NCI-H345 treated with DMSO at 0.1 percent for 48 hours (cell line): ENCODE measurements at regions not wholly inside any gene's neighbourhood (a gene's known extent, or its start where the extent isn't known, plus 50 kb on each side); places are given as distances from the start of the nearest gene placed in this dataset.

Experiments
- DNase-seq: peaks from one replicate; lab custom pipeline; 2025; ENCODE audit not compliant: unreplicated experiment; lab: John Stamatoyannopoulos, UW

DNA sequence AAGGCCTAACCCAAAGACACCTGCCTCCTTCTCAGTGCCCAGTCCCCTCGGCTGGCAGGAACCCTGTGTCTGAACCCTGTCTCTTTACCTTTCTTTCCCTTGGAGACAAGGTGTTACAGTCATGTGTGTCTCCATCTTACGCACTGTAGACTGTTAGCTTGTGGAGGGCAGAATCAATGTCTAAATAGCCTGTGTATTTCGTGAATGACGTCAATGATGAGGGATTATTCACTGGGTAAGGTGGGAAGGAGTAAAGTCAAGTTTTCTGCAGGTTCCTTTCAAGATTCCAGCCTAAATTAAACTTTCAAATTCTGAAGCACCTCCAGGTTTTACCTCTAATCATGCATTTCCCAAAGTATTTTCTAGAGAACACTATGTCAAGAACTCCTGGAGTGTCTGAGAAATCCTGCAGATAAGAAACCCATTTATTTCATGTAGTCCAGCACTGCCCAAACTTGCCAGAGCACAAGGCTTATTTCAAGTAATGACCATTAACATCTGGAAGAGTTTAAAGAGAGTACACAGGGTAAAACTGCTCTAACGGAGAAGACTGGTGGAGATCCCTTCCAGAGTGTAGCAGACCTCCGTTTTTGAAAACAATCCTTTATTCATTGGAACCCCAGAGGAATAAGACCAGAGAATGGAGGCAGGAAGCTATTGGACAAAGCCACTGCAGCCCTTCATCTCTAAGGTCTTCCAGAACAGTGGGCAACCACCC is 72.8 kb downstream of the KCNF1 start:
- DNase-seq = no peak

DNA sequence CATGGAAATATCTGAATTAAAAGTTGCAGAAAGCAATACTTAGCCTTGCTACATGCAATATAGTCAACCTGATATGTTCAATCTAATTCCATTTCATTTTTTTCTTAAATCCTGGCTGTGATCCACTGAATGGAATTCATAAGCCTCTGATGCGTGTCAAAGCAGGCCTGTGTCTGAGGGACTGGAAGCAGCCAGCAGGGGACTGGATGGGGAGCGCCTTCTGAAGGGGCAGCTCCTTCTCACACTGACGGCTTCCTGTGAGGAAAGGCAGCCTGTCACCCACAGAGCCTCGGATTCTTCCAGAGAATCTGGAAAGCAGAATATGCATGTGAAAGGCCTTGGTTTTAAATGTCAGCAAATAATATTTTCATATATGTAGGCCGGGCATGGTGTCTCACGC is 73.5 kb downstream of the KCNF1 start:
- no peak for DNase-seq

DNA sequence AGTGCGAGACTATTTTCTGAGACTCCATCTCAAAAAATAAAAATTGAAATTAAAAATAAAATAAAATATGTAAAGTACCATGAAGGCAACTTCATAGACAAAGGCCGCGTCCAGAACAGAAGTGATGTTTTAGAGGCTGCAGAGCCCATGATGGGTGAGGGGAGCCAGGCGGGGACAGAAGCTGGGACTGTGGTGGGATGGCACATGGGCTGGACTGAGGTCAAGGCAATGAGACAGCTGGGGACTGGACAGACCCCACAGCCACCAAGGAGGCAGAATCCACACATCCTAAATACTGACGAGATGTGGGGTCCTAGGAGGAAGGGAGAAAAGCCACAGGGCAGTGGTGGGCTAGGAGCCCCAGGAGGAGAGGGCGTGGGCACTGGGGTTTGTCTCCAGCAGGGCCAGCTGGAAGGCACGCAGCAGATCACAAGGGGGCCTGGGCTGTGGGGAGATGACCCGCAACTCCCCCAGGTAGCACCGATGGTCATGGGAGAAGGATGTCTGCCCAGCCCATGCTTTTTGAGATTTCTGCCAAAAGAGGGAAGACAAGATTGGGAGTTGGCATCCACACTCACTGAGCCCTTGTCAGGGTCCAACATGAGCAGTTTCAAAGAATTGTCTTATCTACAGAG is 74.3 kb downstream of the KCNF1 start:
- no peak for DNase-seq

GRCh38 chr2:10987439-10987838 is 75.7 kb downstream of the KCNF1 start:
- no peak for DNase-seq

- no peak for DNase-seq
Measured at GRCh38 chr2:10987861-10988260, 76.1 kb downstream of the KCNF1 start.

- DNase-seq = no peak
Measured at GRCh38 chr2:10989151-10989550, 77.4 kb downstream of the KCNF1 start.

GRCh38 chr2:10989782-10990181 is 78.0 kb downstream of the KCNF1 start:
- no peak for DNase-seq

- no peak for DNase-seq
Measured at GRCh38 chr2:10990561-10991111, 78.9 kb downstream of the KCNF1 start.

- no peak for DNase-seq
Measured at GRCh38 chr2:10992023-10992791, 80.5 kb downstream of the KCNF1 start.

DNA sequence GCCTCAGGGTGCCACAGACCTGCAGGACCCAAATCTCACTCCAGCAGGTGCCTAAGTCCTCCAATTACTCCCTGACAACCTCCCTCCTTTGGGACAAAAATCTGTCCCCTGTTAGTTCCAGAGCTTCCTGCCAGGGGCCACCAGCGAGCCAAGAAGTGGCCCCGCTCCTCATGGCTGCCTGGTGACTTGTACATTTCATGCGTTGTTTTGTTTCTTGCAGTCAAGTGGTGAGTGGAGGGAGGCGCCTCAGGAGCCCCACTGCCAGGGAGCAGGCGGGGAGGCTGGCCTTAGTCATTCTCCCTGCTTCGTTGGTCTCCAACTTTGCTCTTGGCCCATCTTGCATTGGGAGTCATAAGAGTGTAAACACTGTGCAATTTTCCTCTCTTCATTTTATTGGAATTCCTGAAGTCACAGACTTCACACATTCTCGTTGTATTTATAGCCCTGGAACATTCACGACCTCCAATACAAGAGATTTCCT is 81.3 kb downstream of the KCNF1 start:
- DNase-seq = no peak

DNA sequence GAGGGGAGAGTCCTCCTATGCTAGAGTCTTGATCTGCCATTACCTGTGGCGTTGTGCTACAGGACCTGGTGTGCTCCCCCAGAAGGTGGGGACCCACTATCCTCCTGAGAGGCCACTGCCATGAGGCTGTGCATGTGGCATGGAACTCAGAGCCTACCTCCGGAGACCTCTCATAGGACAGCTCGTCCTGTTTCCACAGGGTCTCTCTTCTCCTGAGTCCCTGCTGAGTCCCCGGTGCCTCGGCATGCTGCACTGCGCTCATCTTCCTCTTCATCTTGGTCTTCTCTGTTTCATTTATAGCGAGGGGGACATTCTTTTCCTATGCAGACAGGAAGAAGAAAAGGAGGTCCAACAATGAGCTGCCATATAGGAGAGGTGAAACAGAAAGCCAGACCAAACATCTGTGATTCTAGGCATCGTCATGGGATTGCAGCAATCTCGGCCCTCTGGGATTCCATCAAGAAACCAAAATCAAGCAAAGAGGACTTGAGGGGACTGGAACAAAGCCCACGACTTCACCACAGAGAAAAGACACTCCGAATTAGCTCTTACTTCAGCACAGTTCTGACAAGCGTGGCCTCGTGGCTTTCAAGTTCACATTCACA is 83.7 kb downstream of the KCNF1 start:
- no peak for DNase-seq

GRCh38 chr2:11004199-11004598 is 92.5 kb downstream of the KCNF1 start:
- DNase-seq = no peak

DNA sequence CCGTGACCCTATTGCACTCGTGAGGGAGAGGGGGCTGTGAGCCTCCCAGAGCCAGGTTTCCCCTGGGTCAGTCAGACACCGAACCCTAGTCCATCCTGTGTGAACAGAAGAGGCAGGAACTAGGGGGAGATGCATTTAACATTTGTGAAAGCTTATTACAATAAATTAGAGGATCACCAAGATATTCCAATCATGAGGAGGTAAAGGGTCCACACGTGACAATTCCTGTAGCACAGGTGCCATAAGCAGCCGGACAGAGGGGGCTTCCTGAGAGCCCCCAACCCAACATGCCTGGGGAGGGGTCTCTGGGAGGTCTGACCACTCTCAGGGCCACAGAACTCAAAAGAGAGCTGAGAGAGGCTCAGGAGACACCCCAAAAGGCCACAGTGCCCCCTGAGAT is 93.3 kb downstream of the KCNF1 start:
- no peak for DNase-seq

DNA sequence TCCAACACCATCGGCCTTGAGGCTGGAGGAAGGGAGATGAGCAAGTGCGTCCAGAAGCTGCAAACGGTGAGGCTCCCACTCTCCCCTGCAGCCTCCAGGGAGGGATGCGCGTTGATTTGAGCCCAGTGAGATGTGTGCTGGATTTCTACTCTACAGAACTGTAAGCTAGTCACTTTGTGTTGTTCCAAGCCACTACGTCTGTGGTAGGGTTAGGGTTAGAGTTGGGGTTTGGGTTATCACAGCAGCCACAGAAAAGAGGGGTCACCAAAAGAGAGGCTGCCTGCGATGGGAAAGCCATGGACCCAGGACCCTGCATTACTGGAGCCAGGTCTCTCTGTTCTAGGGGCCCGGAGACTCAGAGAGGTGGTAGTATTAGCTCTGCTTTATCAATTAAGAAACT is 94.5 kb downstream of the KCNF1 start:
- no peak for DNase-seq

DNA sequence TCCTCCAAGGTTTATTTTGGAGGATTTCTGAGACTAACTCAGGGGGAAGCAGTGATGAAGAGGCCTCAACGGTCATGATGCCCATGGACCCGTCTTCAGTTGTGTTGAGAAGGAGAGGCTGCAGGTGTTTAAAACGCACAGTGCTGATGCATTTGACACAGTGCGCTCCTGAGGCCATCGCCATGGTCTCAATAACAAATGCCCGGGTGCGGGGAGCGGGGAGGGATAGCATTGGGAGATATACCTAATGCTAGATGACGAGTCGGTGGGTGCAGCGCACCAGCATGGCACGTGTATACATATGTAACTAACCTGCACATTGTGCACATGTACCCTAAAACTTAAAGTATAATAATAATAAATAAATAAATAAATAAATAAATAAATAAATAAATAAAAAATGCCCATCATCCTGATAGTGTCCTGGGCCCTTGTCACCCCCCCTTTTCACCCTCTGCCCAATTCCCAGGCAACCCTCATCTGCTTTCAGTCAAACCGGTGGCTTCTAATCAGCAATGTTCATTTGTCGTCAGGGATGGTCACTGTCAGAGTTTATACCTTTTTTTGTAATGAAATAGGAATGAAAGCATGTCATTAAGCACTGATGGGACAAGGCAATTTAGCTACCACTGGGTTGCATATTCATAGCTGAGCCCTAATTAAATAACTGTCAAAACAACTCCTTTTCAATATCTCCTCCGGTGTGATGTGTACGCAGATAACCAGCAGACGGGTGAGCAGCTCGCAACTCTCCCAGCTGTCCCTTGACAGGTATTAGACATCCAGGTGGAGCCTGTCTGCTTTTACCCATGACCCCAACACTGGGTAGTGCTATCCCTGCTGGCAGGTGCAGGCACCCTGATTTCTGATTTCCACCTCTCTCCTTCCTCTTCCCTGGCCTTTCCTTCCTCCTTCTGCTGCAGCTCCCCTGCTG is 95.9 kb downstream of the KCNF1 start:
- no peak for DNase-seq

GRCh38 chr2:11008773-11009172 is 97.0 kb downstream of the KCNF1 start:
- DNase-seq = no peak

- no peak for DNase-seq
Measured at GRCh38 chr2:11009176-11009575, 97.4 kb downstream of the KCNF1 start.

DNA sequence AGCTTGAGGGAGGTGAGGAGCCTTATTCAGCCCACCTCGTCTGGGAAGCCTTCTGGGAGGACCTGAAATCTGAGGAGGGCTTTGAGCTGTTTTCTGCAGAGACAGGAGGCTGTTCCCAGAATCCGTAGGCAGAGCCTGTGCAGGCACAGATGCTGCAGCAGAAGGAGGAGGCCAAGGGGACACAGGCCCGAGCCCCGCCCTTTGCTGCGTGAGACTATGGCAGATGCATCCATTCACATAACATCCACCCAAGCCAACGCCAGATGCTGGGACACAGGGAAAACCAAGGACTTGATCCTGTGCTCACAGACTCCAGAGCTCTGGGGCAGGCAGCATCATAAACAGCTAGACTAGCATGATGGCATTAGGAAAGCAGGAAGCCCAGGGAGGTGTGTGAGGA is 98.2 kb downstream of the KCNF1 start:
- DNase-seq = no peak

GRCh38 chr2:11011359-11011758 is 99.6 kb downstream of the KCNF1 start:
- DNase-seq = no peak

- DNase-seq = no peak
Measured at GRCh38 chr2:11012131-11012693, 100.5 kb downstream of the KCNF1 start.
